Gastroesophageal sphincter (tissue), 3 donors: ENCODE measurements at regions not wholly inside any gene's neighbourhood (a gene's known extent, or its start where the extent isn't known, plus 50 kb on each side); places are given as distances from the start of the nearest gene placed in this dataset.

Source experiments
- CTCF ChIP-seq, 4 experiments: fragments of 200-600 bp in 2 of 4; fragments of 450-650 bp in 2 of 4; sonication (generic) in 1 of 4; IDR thresholded peaks; one replicate each; pipeline ENCODE4 v1.5.1; 2017 to 2019; ENCODE audit warnings: antibody characterized with exemption in 4 of 4, mild to moderate bottlenecking in 2 of 4, moderate library complexity in 2 of 4
- POLR2A ChIP-seq, 2 donors: fragments of 450-650 bp; IDR thresholded peaks; one replicate each; pipeline ENCODE4 v1.6.1; 2017; ENCODE audit warnings: antibody characterized with exemption in 2 of 2, mild to moderate bottlenecking in 2 of 2, moderate library complexity in 1 of 2

GRCh38 chr12:19927661-19928060 is 440.7 kb upstream of the PDE3A start:
- no peak for TF ChIP-seq CTCF (IDR thresholded peaks at IDR 0.05)
- TF ChIP-seq POLR2A (IDR thresholded peaks at IDR 0.05) = no peak
